HCT116 (cell line): ENCODE measurements at regions not wholly inside any gene's neighbourhood (a gene's known extent, or its start where the extent isn't known, plus 50 kb on each side); places are given as distances from the start of the nearest gene placed in this dataset.
"Not testable (repeated sequence)": the region's sequence is repeated elsewhere in the genome, so short reads cannot be mapped to it uniquely, and the experiment has no call there.

ENCODE experiments used
- CEBPB ChIP-seq: IDR thresholded peaks from 2 replicates; pipeline ENCODE4 v1.6.1; 2012; ENCODE audit warnings: low read depth
- CTCF ChIP-seq, 3 experiments: fragments of 200-600 bp in 1 of 3; sonication (generic) in 1 of 3; IDR thresholded peaks in 2 of 3; conservative IDR thresholded peaks in 1 of 3; 2 replicates each; pipeline ENCODE4 v1.5.1; 2012 to 2017; ENCODE audit warnings: low read depth in 2 of 3, low read length in 2 of 3, antibody characterized with exemption in 1 of 3, borderline replicate concordance in 1 of 3, control low read depth in 1 of 3, mild to moderate bottlenecking in 1 of 3, mixed read lengths in 1 of 3, mixed run types in 1 of 3, moderate library complexity in 1 of 3; ENCODE audit not compliant: insufficient read depth in 1 of 3
- EGR1 ChIP-seq: IDR thresholded peaks from 2 replicates; pipeline ENCODE4 v1.6.1; 2012; ENCODE audit warnings: low read depth
- EZH2 ChIP-seq: fragments of 200-600 bp; sonication (generic); IDR thresholded peaks from 2 replicates; pipeline ENCODE4 v1.6.1; 2017; ENCODE audit warnings: antibody characterized with exemption, mixed run types
- EZH2phosphoT487 ChIP-seq: fragments of 200-600 bp; IDR thresholded peaks from 2 replicates; pipeline ENCODE4 v1.6.1; 2018; ENCODE audit warnings: antibody characterized with exemption, borderline replicate concordance
- JUND ChIP-seq: IDR thresholded peaks from 2 replicates; pipeline ENCODE4 v1.6.1; 2012
- POLR2A ChIP-seq: IDR thresholded peaks from 2 replicates; pipeline ENCODE4 v1.7.0; 2011; ENCODE audit warnings: borderline replicate concordance; ENCODE audit not compliant: insufficient read depth, insufficient read length; ENCODE audit errors: extremely low read depth
- POLR2AphosphoS5 ChIP-seq: IDR thresholded peaks from 2 replicates; pipeline ENCODE4 v1.6.1; 2011; ENCODE audit warnings: mild to moderate bottlenecking, low read depth, low read length, moderate library complexity
- RAD21 ChIP-seq: IDR thresholded peaks from 2 replicates; pipeline ENCODE4 v1.6.1; 2012; ENCODE audit warnings: low read depth, mild to moderate bottlenecking
- SIN3A ChIP-seq: IDR thresholded peaks from 2 replicates; pipeline ENCODE4 v1.6.1; 2012; ENCODE audit warnings: low read depth
- YY1 ChIP-seq: IDR thresholded peaks from 2 replicates; pipeline ENCODE4 v1.6.1; 2011; ENCODE audit warnings: low read length, low read depth, moderate library complexity, mild to moderate bottlenecking; ENCODE audit not compliant: insufficient replicate concordance; ENCODE audit errors: extremely low read depth

GRCh38 chr5:167941556-167941955, 349.9 kb upstream of the WWC1 start:
- not testable (repeated sequence) for TF ChIP-seq JUND; EZH2phosphoT487; CTCF (IDR thresholded peaks at IDR 0.05 in 2 of 3, conservative IDR thresholded peaks at IDR 0.05 in 1 of 3; ENCODE audit: borderline replicate concordance in 1 of 3, insufficient read depth in 1 of 3, low read depth in 2 of 3, low read length in 2 of 3); EZH2; YY1; POLR2A; CEBPB; POLR2AphosphoS5; EGR1; RAD21; SIN3A
